Ishikawa (cell line): ENCODE measurements at regions not wholly inside any gene's neighbourhood (a gene's known extent, or its start where the extent isn't known, plus 50 kb on each side); places are given as distances from the start of the nearest gene placed in this dataset.

Experiments used
- CEBPB ChIP-seq: IDR thresholded peaks from 2 replicates; pipeline ENCODE4 v1.6.1; 2012
- CREB1 ChIP-seq: IDR thresholded peaks from 2 replicates; pipeline ENCODE4 v1.6.1; 2012; ENCODE audit warnings: low read depth
- EGR1 ChIP-seq: IDR thresholded peaks from 2 replicates; pipeline ENCODE4 v1.6.1; 2012
- EP300 ChIP-seq: IDR thresholded peaks from 2 replicates; pipeline ENCODE4 v1.6.1; 2012; ENCODE audit warnings: borderline replicate concordance
- FOXM1 ChIP-seq: IDR thresholded peaks from 2 replicates; pipeline ENCODE4 v1.6.1; 2012; ENCODE audit warnings: low read depth, borderline replicate concordance
- NFIC ChIP-seq: IDR thresholded peaks from 2 replicates; pipeline ENCODE4 v1.6.1; 2012
- RAD21 ChIP-seq: IDR thresholded peaks from 2 replicates; pipeline ENCODE4 v1.6.1; 2012; ENCODE audit warnings: low read depth
- TAF1 ChIP-seq: IDR thresholded peaks from 2 replicates; pipeline ENCODE4 v1.6.1; 2012; ENCODE audit warnings: low read depth, mild to moderate bottlenecking
- TCF12 ChIP-seq: IDR thresholded peaks from 2 replicates; pipeline ENCODE4 v1.6.1; 2012; ENCODE audit warnings: low read depth
- TEAD4 ChIP-seq: IDR thresholded peaks from 2 replicates; pipeline ENCODE4 v1.6.1; 2012
- YY1 ChIP-seq: IDR thresholded peaks from 2 replicates; pipeline ENCODE4 v1.6.1; 2012; ENCODE audit warnings: low read depth
- ZBTB7A ChIP-seq: IDR thresholded peaks from 2 replicates; pipeline ENCODE4 v1.6.1; 2012; ENCODE audit warnings: low read depth
- TF ChIP-seq, protein P1 (sequence below): IDR thresholded peaks from 2 replicates; pipeline ENCODE4 v1.6.1; 2012; ENCODE audit warnings: low read depth, mild to moderate bottlenecking
- TF ChIP-seq, protein P2 (sequence below): IDR thresholded peaks from 2 replicates; pipeline ENCODE4 v1.6.1; 2012
- TF ChIP-seq, protein P3 (sequence below): IDR thresholded peaks from 2 replicates; pipeline ENCODE4 v1.6.1; 2012

DNA sequence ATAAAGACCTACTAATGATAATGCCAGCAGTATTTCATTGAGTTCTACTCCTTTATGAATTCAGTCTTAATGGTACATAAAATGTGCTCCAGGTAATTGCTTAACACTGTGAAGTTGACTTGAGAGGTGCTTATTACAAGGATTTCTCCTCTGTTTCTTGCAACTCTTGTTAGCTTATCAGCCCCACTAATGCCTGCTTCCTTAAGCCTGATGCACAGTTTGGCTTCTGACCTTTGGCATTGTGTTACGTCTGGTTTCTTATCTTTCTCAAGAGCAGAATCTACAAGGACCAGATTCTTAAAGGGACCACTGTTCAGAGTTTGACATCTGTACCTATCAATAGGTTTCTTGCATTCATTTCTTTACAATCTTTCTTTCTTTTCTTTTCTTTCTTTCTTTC is 223.9 kb upstream of the CWC22 start:
- no peak for TF ChIP-seq TCF12
- TF ChIP-seq YY1 = no peak
- no peak for TF ChIP-seq FOXM1
- TF ChIP-seq, protein P1, sequence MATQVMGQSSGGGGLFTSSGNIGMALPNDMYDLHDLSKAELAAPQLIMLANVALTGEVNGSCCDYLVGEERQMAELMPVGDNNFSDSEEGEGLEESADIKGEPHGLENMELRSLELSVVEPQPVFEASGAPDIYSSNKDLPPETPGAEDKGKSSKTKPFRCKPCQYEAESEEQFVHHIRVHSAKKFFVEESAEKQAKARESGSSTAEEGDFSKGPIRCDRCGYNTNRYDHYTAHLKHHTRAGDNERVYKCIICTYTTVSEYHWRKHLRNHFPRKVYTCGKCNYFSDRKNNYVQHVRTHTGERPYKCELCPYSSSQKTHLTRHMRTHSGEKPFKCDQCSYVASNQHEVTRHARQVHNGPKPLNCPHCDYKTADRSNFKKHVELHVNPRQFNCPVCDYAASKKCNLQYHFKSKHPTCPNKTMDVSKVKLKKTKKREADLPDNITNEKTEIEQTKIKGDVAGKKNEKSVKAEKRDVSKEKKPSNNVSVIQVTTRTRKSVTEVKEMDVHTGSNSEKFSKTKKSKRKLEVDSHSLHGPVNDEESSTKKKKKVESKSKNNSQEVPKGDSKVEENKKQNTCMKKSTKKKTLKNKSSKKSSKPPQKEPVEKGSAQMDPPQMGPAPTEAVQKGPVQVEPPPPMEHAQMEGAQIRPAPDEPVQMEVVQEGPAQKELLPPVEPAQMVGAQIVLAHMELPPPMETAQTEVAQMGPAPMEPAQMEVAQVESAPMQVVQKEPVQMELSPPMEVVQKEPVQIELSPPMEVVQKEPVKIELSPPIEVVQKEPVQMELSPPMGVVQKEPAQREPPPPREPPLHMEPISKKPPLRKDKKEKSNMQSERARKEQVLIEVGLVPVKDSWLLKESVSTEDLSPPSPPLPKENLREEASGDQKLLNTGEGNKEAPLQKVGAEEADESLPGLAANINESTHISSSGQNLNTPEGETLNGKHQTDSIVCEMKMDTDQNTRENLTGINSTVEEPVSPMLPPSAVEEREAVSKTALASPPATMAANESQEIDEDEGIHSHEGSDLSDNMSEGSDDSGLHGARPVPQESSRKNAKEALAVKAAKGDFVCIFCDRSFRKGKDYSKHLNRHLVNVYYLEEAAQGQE = no peak

DNA sequence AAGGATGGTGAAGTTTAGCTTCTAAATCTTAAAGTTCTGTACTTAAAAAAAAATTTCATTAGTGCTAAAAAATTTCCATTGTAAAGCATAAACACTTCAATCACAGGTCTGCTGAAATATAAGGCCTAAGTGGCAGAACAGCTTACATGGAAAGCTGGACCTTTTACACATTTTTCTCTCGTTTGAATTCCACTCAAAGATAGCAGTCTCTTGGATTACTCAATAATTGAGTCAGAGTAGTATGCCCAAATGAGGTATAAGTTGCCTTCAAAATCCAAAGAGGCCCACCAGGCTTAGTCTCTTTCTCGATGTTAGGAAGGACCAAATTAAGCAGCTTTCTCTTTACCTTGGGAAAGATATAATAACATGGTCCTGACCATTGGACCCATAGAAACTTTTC is 220.4 kb upstream of the CWC22 start:
- TF ChIP-seq TAF1 = no peak
- TF ChIP-seq, protein P2, sequence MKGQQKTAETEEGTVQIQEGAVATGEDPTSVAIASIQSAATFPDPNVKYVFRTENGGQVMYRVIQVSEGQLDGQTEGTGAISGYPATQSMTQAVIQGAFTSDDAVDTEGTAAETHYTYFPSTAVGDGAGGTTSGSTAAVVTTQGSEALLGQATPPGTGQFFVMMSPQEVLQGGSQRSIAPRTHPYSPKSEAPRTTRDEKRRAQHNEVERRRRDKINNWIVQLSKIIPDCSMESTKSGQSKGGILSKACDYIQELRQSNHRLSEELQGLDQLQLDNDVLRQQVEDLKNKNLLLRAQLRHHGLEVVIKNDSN = no peak
- TF ChIP-seq RAD21 = no peak
- TF ChIP-seq, protein P3, sequence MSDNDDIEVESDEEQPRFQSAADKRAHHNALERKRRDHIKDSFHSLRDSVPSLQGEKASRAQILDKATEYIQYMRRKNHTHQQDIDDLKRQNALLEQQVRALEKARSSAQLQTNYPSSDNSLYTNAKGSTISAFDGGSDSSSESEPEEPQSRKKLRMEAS = no peak
- TF ChIP-seq YY1 = no peak
- no peak for TF ChIP-seq FOXM1
- TF ChIP-seq EP300 = no peak
- no peak for TF ChIP-seq ZBTB7A
- TF ChIP-seq EGR1 = no peak
- TF ChIP-seq TCF12 = no peak
- TF ChIP-seq CEBPB = no peak
- no peak for TF ChIP-seq TEAD4
- no peak for TF ChIP-seq NFIC
- no peak for TF ChIP-seq CREB1
- TF ChIP-seq, protein P1 = no peak

DNA sequence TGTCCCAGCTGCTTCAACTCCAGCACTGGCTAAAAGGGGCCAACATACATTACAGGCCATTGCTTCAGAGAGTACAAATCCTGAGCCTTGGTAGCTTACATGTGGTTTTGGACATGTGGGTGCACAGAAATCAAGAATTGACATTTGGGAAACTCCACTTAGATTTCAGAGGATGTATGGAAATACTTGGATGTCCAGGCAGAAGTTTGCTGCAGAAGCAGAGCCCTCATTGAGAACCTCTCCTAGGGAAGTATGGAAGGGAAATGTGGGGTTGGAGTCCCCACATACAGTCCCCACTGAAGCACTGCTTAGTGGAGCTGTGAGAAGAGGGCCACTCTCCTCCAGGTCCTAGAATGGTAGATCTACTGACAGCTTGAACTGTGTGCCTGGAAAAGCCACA is 218.0 kb upstream of the CWC22 start:
- no peak for TF ChIP-seq NFIC
- TF ChIP-seq CEBPB = no peak
- TF ChIP-seq TEAD4 = no peak

DNA sequence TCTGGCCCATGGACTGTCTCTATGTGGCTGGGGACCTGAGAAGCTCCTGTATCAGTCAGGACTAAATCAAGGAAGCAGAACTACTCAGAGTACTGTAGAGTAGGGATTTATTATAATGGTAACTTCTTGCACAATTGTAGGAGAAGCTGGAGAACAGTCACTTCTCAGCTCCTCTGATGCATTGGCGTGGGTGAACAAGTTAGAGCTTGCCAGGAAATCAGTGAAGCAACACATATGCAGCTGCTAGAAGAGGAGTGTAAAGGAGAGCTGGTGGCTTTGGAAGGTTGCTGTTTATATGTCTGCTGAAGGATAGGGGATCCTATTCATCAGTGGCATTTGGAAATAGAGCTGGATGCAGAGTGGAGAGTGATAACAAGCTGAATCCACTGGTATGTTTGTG is 215.5 kb upstream of the CWC22 start:
- TF ChIP-seq CEBPB (peak; percentile 69), TAF1 (no peak), NFIC (0 out of 2 replicates have a peak, but pooled peaks have one; percentile 26), EGR1 (peak; percentile 24; the same call in 1 of the 2 replicates)

DNA sequence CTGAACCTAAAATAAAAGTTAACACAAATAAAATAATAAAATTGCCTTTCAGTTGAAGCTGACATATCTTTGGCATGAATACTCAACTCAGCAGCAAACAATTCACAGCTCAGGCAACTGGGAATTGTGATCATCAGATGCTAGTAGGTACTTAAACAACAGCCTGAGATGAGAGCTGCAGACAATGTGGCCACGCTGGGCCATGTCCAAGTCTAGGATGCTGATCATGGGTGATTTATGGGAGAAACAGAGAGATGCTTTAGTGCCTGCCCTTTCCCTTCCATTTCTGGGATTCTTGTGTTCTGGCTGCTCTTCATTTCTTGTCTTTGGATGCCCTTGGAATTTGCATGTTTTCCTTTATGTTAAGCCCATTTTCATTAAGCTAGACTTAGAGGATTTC is 212.4 kb upstream of the CWC22 start:
- no peak for TF ChIP-seq EP300
- TF ChIP-seq TAF1 = no peak
- no peak for TF ChIP-seq CREB1
- TF ChIP-seq, protein P2 = no peak
- no peak for TF ChIP-seq ZBTB7A
- TF ChIP-seq, protein P1 = no peak
- TF ChIP-seq, protein P3 = no peak
- no peak for TF ChIP-seq EGR1
- TF ChIP-seq CEBPB = no peak
- TF ChIP-seq YY1 = no peak
- no peak for TF ChIP-seq FOXM1
- no peak for TF ChIP-seq RAD21
- TF ChIP-seq TEAD4 = no peak
- no peak for TF ChIP-seq TCF12
- TF ChIP-seq NFIC = no peak

DNA sequence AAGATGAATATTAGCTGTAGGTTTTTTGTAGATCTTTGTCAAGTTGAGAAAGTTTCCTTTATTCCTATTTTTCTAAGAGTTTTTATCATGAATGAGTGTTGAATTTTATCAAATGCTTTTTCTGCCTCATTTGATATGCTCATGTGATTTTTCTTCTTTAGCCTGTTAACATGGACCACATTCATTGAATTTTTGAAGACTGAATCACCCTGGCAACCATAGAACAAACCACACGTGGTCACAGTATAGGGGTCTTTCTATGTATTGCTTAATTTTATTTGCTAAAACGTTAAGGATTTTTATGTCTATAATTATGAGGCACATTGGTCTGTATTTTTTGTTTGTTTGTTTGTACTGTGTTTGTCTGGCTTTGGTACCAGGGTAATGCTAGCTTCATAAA is 201.7 kb upstream of the CWC22 start:
- TF ChIP-seq TEAD4 = peak; percentile 66
- TF ChIP-seq, protein P2 = peak; percentile 32; the same call in 1 of the 2 replicates
- TF ChIP-seq EP300 = no peak
